GM21381 (cell line): ENCODE measurements at regions not wholly inside any gene's neighbourhood (a gene's known extent, or its start where the extent isn't known, plus 50 kb on each side); places are given as distances from the start of the nearest gene placed in this dataset.
"Not testable (repeated sequence)": the region's sequence is repeated elsewhere in the genome, so short reads cannot be mapped to it uniquely, and the experiment has no call there.

ENCODE experiments used
- ATAC-seq: cut with Tn5 transposase; IDR thresholded peaks from one replicate; pipeline ENCODE4 v1.9.1; 2021; ENCODE audit warnings: mild to moderate bottlenecking, moderate library complexity; ENCODE audit not compliant: unreplicated experiment

DNA sequence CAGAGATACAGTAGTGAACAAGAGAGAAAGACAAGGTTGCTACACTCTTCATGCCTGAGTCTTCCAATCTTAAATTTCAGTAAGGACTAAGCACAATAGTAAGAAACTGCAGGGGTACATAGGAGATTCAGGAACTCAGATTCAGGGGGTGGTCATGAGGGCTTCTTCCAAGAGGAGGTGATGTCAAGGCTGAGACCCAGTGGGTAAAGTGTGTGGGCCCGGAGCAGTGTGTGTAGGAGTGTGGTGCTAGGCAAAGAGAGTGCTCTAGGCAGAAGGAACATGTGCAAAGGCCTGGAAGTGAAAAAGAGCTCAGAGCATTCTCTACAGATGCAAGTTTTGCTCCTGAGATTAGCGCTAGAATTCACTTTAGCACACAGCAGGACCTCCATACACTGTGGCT, 102.9 kb upstream of the SPATA12 start:
- no peak for ATAC-seq

DNA sequence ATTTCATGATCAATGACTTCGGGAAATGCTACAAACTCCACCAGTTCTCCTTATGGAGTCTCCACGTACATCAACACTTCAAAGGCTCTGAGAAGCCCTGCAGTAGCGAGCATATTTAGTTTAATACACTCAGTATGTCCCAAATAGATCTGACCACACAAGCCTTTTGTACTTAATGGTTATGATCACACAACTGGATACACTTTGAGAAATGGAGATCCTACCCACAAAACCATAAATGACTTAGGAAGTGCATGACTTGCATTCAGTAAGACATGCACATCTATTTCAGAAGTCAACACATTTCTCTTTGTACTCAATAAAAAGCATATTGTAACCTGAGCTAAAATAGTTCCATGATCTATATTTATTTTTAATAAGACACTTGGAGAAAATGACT, 103.6 kb upstream of the SPATA12 start:
- no peak for ATAC-seq

- no peak for ATAC-seq
These were observed 104.9 kb upstream of the SPATA12 start for GRCh38 chr3:56955492-56956111.

GRCh38 chr3:56954125-56954524, 106.3 kb upstream of the SPATA12 start:
- ATAC-seq, result no peak

DNA sequence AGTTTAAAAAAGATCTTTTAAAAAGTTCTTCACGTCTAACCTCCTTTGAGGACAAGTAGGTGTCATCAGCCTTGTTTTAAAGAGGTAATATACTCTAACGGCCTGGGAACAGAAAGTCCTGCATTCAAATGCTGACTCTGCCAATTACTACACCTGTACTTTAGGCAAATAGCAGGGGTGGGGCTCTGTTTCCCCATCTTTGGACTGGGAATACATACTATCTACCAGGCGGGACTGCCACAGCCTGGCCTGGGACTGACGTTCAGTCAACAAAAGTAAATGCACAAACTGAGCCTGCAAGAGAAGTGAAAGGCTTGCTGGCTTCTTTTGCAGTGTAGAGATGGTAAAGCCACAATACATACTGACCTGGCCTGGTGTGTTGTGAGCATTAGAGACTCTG, 107.6 kb upstream of the SPATA12 start:
- no peak for ATAC-seq

DNA sequence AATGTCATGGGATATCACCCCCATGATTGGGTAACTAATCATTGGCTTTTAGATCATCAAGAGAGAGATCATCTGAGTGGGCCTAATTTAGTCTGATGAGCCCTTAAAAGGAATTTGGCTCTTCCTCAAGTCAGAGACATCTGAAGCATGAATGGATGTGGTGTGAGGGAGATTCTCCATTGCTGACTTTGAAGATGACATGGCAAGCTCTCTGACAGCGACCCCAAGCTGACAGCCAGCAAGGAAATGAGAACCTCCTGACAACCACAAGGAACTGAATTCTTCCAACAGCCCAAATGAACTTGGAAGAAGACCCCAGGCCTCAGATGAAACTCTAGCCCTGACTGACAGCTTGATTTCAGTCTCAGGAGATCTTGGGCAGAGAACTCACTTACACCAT, 108.4 kb upstream of the SPATA12 start:
- ATAC-seq, result no peak

GRCh38 chr3:56951366-56951765, 109.1 kb upstream of the SPATA12 start:
- no peak for ATAC-seq

- ATAC-seq, result not testable (repeated sequence)
These were observed 115.1 kb upstream of the SPATA12 start for GRCh38 chr3:56945378-56945777.

- no peak for ATAC-seq
These were observed 117.9 kb upstream of the SPATA12 start for GRCh38 chr3:56942523-56942922.

- ATAC-seq, result no peak
These were observed 119.5 kb upstream of the SPATA12 start for GRCh38 chr3:56940976-56941375.

DNA sequence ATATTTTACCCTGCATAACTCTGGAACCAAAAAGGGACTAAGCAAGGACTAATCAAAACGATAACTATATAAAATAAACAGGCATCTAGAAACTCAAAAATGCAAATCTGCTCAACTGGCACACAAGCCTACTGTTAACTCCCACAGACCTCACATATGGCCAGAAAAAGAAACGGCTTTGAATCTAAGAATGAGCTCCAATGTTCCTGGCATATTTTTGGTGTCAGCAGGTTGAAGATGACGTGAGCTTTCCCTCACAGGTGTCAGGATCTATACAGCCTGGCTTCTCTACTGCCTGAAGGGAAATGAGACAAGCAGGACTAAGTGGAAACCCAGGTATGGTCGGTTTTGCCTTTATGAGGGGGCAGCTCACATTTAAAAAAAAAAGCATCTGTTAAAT, 120.1 kb upstream of the SPATA12 start:
- no peak for ATAC-seq

DNA sequence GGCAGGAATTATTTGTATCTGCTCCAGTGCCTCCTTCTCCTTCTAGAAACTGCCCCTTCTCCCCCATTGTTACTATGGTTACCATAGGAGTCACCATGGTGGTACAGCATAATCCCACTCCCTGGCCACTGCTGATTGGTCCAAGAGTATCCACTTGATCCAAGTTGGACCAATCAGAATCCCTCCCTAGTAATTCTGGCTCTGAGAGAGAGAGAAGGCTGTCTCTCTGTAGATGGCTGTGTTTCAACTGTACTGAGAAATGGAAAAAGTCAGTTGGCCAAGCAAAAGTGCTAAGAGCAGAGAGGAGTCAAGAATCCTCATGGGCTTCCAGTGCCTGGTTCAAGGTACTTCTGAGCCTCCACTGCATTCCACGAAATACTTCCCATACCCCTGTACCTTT, 120.6 kb upstream of the SPATA12 start:
- ATAC-seq, result no peak

GRCh38 chr3:56938530-56938929, 121.9 kb upstream of the SPATA12 start:
- no peak for ATAC-seq

GRCh38 chr3:56937580-56937979, 122.9 kb upstream of the SPATA12 start:
- ATAC-seq, result no peak

DNA sequence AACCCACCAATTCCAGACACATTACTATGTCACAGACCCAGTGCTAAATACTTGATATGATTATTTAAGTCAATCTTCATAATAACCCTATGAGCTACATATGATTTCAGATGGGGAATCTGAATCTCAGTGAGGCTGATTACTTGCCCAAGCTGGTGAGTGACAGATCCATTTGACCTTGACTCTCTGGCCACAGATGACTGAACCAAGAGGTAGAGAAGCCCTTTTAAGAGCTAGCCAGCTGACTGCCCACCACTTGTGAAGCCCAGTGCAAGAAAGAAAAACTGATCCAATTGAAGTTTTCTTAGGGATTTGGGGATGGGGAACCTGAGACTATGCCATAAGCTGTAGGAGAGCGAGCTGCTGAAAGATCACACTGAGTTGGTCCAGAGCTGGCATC, 124.7 kb upstream of the SPATA12 start:
- no peak for ATAC-seq

DNA sequence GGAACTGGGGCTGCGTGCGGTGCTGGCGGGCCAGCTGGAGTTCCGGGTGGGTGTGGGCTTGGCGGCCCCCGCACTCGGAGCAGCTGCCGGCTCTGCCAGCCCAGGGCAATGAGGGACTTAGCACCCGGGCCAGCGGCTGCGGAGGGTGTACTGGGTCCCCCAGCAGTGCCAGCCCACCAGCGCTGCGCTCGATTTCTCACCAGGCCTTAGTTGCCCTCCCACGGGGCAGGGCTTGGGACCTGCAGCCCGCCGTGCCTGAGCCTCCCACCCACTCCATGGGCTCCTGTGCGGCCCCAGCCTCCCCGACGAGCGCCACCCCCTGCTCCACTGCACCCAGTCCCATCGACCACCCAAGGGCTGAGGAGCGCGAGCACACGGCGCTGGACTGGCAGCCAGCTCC, 126.0 kb upstream of the SPATA12 start:
- not testable (repeated sequence) for ATAC-seq

- no peak for ATAC-seq
These were observed 126.7 kb upstream of the SPATA12 start for GRCh38 chr3:56933803-56934202.

DNA sequence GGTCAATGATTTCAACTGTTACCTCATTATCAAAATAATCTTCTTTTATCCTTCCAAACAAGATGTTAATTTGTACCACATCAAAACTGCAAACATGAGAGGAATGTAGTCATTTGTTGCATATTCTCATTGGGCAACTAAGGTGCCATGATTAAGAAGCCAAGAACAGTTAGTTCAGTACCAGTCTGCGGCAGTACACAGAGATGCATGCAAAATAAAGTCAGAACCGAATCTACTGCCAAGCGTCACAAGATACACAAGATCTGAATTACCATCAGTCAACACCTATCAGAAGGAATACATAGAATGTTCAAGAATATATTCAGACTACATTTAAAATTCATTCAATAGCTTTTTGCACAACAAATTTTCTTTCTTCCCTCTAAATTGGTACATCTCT, 127.6 kb upstream of the SPATA12 start:
- no peak for ATAC-seq

DNA sequence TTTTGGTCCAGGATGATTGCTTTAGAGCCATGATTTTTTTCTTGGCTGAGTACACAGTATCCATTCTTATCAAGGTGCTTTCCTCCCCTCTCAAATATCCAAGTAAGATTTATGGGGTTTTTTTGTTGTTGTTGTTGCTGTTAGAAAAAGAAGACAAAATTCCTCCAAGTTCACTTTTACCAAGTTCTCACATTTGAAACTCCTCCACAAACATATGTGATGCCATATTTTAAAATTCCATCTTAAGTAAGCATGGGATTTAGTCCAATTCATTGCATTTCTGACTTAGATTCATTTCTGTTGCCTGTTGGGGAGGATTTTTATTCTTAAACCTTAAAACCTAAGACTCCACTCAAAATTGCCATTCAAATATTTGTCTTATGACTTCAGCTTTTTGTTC, 128.6 kb upstream of the SPATA12 start:
- no peak for ATAC-seq

- no peak for ATAC-seq
These were observed 129.0 kb upstream of the ARHGEF3 start for GRCh38 chr3:56930706-56931105.

- no peak for ATAC-seq
These were observed 128.3 kb upstream of the ARHGEF3 start for GRCh38 chr3:56929809-56930615.

- no peak for ATAC-seq
These were observed 126.8 kb upstream of the ARHGEF3 start for GRCh38 chr3:56928379-56929068.
